H9 (cell line): ENCODE measurements at regions not wholly inside any gene's neighbourhood (a gene's known extent, or its start where the extent isn't known, plus 50 kb on each side); places are given as distances from the start of the nearest gene placed in this dataset.

ENCODE experiments used
- DNase-seq: peaks from one replicate; pipeline ENCODE4 v3.0.0-alpha.2; 2017
- H2AFZ ChIP-seq: one replicate; pipeline ENCODE4 v1.6.1; 2013; ENCODE audit warnings: mild to moderate bottlenecking, low read length, control low read depth, moderate library complexity
- H2AK5ac ChIP-seq: 2 replicates; pipeline ENCODE4 v1.6.1; 2013; ENCODE audit warnings: low read length, control low read depth, mixed read lengths; ENCODE audit not compliant: insufficient read length
- H2BK120ac ChIP-seq: one replicate; pipeline ENCODE4 v1.6.1; 2013; ENCODE audit warnings: low read depth, mild to moderate bottlenecking, low read length, control low read depth, inconsistent platforms; ENCODE audit not compliant: poor library complexity, severe bottlenecking
- H2BK12ac ChIP-seq: 2 replicates; pipeline ENCODE4 v1.6.1; 2013; ENCODE audit warnings: low read length, control low read depth, mixed read lengths, low read depth; ENCODE audit not compliant: insufficient read length
- H2BK15ac ChIP-seq: 2 replicates; pipeline ENCODE4 v1.6.1; 2013; ENCODE audit warnings: low read depth, low read length, control low read depth
- H2BK20ac ChIP-seq: one replicate; pipeline ENCODE4 v1.6.1; 2013; ENCODE audit warnings: low read depth, mild to moderate bottlenecking, low read length, control low read depth, inconsistent platforms; ENCODE audit not compliant: poor library complexity, severe bottlenecking
- H2BK5ac ChIP-seq: 2 replicates; pipeline ENCODE4 v1.6.1; 2013; ENCODE audit warnings: low read length, control low read depth, mixed read lengths; ENCODE audit not compliant: insufficient read length
- H3K14ac ChIP-seq: 2 replicates; pipeline ENCODE4 v1.6.1; 2013; ENCODE audit warnings: low read length, control low read depth; ENCODE audit not compliant: insufficient read depth
- H3K18ac ChIP-seq: 2 replicates; pipeline ENCODE4 v1.6.1; 2013; ENCODE audit warnings: low read depth, mild to moderate bottlenecking, mixed read lengths, low read length, control low read depth; ENCODE audit not compliant: insufficient read length
- H3K23ac ChIP-seq: 2 replicates; pipeline ENCODE4 v1.6.1; 2013; ENCODE audit warnings: low read length, control low read depth, mixed read lengths, low read depth; ENCODE audit not compliant: insufficient read length
- H3K23me2 ChIP-seq: 2 replicates; pipeline ENCODE4 v1.6.1; 2013; ENCODE audit warnings: low read depth, mild to moderate bottlenecking, mixed read lengths, low read length, control low read depth; ENCODE audit not compliant: insufficient read length, poor library complexity, severe bottlenecking
- H3K27ac ChIP-seq: 2 replicates; pipeline ENCODE4 v1.5.1; 2013; ENCODE audit warnings: low read length, control low read depth, mixed read lengths, low read depth; ENCODE audit not compliant: insufficient read length
- H3K27me3 ChIP-seq: 2 replicates; pipeline ENCODE4 v1.6.1; 2013; ENCODE audit warnings: low read length, control low read depth, inconsistent platforms; ENCODE audit not compliant: insufficient read depth
- H3K4ac ChIP-seq: 2 replicates; pipeline ENCODE4 v1.6.1; 2013; ENCODE audit warnings: low read depth, mild to moderate bottlenecking, control low read depth, inconsistent platforms, low read length, moderate library complexity
- H3K4me1 ChIP-seq: 2 replicates; pipeline ENCODE4 v1.6.1; 2013; ENCODE audit warnings: low read length, control low read depth, inconsistent platforms; ENCODE audit not compliant: insufficient read depth
- H3K4me2 ChIP-seq: 2 replicates; pipeline ENCODE4 v1.6.1; 2013; ENCODE audit warnings: low read length, control low read depth, mixed read lengths; ENCODE audit not compliant: insufficient read length, insufficient read depth
- H3K56ac ChIP-seq: 2 replicates; pipeline ENCODE4 v1.6.1; 2013; ENCODE audit warnings: low read depth, mild to moderate bottlenecking, mixed read lengths, low read length, control low read depth; ENCODE audit not compliant: insufficient read length
- H3K79me1 ChIP-seq: 2 replicates; pipeline ENCODE4 v1.6.1; 2013; ENCODE audit warnings: low read depth, mild to moderate bottlenecking, moderate library complexity, low read length, control low read depth, inconsistent platforms; ENCODE audit not compliant: insufficient read depth, poor library complexity, severe bottlenecking
- H3K79me2 ChIP-seq: 2 replicates; pipeline ENCODE4 v1.6.1; 2013; ENCODE audit warnings: low read length, control low read depth, inconsistent platforms; ENCODE audit not compliant: insufficient read depth
- H3K9ac ChIP-seq: 2 replicates; pipeline ENCODE4 v1.6.1; 2013; ENCODE audit warnings: low read length, control low read depth, mixed read lengths; ENCODE audit not compliant: insufficient read length; ENCODE audit errors: extremely low read depth
- H3K9me3 ChIP-seq: one replicate; pipeline ENCODE4 v1.6.1; 2013; ENCODE audit warnings: low read depth, low read length, inconsistent platforms; ENCODE audit not compliant: control insufficient read depth
- H3T11ph ChIP-seq: one replicate; pipeline ENCODE4 v1.6.1; 2013; ENCODE audit warnings: mild to moderate bottlenecking, low read length, control low read depth, inconsistent platforms
- H4K20me1 ChIP-seq: one replicate; pipeline ENCODE4 v1.6.1; 2013; ENCODE audit not compliant: control insufficient read depth, insufficient read length, insufficient read depth
- H4K5ac ChIP-seq: 2 replicates; pipeline ENCODE4 v1.6.1; 2013; ENCODE audit warnings: low read depth, mild to moderate bottlenecking, mixed read lengths, low read length, control low read depth; ENCODE audit not compliant: insufficient read length
- H4K8ac ChIP-seq: replicated peaks from 2 replicates; pipeline ENCODE4 v1.6.1; 2013; ENCODE audit warnings: low read length, control low read depth, mixed read lengths, low read depth; ENCODE audit not compliant: insufficient read length
- H4K91ac ChIP-seq: 2 replicates; pipeline ENCODE4 v1.6.1; 2013; ENCODE audit warnings: low read depth, mild to moderate bottlenecking, moderate library complexity, mixed read lengths, low read length, control low read depth; ENCODE audit not compliant: insufficient read length
- H3K27ac Mint-ChIP-seq, 3 experiments: 2 replicates in 2 of 3; 3 replicates in 1 of 3; pipeline ENCODE4 v1.8.0; 2020 to 2021; ENCODE audit warnings: mixed read lengths in 3 of 3, mild to moderate bottlenecking in 1 of 3, moderate library complexity in 1 of 3
- H3K27me3 Mint-ChIP-seq: 2 replicates; pipeline ENCODE4 v1.8.0; 2021; ENCODE audit warnings: low read depth, mild to moderate bottlenecking, moderate library complexity, mixed read lengths
- H3K36me3 Mint-ChIP-seq, 3 experiments: 2 replicates in 2 of 3; 3 replicates in 1 of 3; pipeline ENCODE4 v1.8.0; 2020 to 2021; ENCODE audit warnings: low read depth in 3 of 3, mixed read lengths in 3 of 3; ENCODE audit not compliant: insufficient read depth in 1 of 3
- H3K4me1 Mint-ChIP-seq, 2 experiments: 2 replicates each; pipeline ENCODE4 v1.8.0; 2020; ENCODE audit warnings: mixed read lengths in 2 of 2
- H3K4me3 Mint-ChIP-seq, 2 experiments: 2 replicates in 1 of 2; 3 replicates in 1 of 2; pipeline ENCODE4 v1.8.0; 2020 to 2021; ENCODE audit warnings: mild to moderate bottlenecking in 2 of 2, mixed read lengths in 2 of 2, moderate library complexity in 1 of 2
- H3K9me3 Mint-ChIP-seq, 2 experiments: 2 replicates in 1 of 2; 3 replicates in 1 of 2; pipeline ENCODE4 v1.8.0; 2020; ENCODE audit warnings: mild to moderate bottlenecking in 2 of 2, mixed read lengths in 2 of 2, moderate library complexity in 1 of 2
- WGBS: extraction: QIAGEN DNeasy Blood & Tissue Kit; methylation state at CpG from one replicate; pipeline ENCODE4 v1.1.7; 2013; ENCODE audit warnings: missing lambda C conversion rate, low lambda C conversion rate, mixed read lengths; ENCODE audit not compliant: insufficient read length; ENCODE audit errors: extremely low coverage; 5-methylcytosine and 5-hydroxymethylcytosine counted together
- TF ChIP-seq, protein P1 (sequence below): fragments of 200-600 bp; sonication (generic); conservative IDR thresholded peaks from 3 replicates; pipeline ENCODE4 v1.8.0; 2021; ENCODE audit warnings: antibody characterized with exemption, mild to moderate bottlenecking

DNA sequence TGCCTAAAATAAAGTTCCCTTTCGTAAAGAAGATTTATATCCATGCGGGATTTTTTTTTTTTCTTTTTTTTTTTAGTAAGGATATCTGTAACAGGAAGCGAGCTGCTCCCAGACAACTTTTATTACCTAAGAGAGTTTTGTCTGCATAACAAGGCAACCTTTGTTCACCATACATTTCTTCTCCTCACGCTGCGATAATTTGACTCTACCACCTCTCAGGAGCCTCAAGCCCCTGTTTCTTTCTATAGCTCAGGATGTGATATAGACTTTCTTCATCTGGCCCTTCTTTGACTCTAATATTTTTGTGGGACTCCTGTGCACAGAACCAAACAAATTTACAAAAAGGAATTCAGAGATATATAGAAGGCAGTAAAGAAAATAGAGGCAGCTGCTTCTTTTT, 1053.7 kb upstream of the SPRY2 start:
- no peak overlapping the region for H3K14ac ChIP-seq
- H3K36me3 Mint-ChIP-seq = no peaks in the 10 kb centered on the region
- no peak overlapping the region for H4K5ac ChIP-seq
- no peak overlapping the region for H3K4me2 ChIP-seq
- no peak overlapping the region for H3K4me3 Mint-ChIP-seq
- H3K4ac ChIP-seq = no peak overlapping the region
- no peak overlapping the region for H3K9ac ChIP-seq
- H3T11ph ChIP-seq = no peak overlapping the region
- H3K27ac Mint-ChIP-seq = peak overlapping the region in 1 of 3 experiments; percentile 27; a peak in 1 of 7 replicates
- DNase-seq = no peak
- H3K79me1 ChIP-seq = no peaks in the 10 kb centered on the region
- no peaks in the 10 kb centered on the region for H3K23me2 ChIP-seq
- H3K9me3 ChIP-seq = no peaks in the 10 kb centered on the region
- no peak overlapping the region for H3K18ac ChIP-seq
- no peak overlapping the region for H4K91ac ChIP-seq
- WGBS = no CpG with 5 or more reads among the region's 5 CpGs
- TF ChIP-seq, protein P1, sequence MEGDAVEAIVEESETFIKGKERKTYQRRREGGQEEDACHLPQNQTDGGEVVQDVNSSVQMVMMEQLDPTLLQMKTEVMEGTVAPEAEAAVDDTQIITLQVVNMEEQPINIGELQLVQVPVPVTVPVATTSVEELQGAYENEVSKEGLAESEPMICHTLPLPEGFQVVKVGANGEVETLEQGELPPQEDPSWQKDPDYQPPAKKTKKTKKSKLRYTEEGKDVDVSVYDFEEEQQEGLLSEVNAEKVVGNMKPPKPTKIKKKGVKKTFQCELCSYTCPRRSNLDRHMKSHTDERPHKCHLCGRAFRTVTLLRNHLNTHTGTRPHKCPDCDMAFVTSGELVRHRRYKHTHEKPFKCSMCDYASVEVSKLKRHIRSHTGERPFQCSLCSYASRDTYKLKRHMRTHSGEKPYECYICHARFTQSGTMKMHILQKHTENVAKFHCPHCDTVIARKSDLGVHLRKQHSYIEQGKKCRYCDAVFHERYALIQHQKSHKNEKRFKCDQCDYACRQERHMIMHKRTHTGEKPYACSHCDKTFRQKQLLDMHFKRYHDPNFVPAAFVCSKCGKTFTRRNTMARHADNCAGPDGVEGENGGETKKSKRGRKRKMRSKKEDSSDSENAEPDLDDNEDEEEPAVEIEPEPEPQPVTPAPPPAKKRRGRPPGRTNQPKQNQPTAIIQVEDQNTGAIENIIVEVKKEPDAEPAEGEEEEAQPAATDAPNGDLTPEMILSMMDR = no peak
- no peaks in the 10 kb centered on the region for H4K20me1 ChIP-seq
- no peak overlapping the region for H2BK12ac ChIP-seq
- H3K56ac ChIP-seq = no peak overlapping the region
- H4K8ac ChIP-seq = no peak overlapping the region
- H3K27me3 ChIP-seq = no peaks in the 10 kb centered on the region
- H3K9me3 Mint-ChIP-seq = no peaks in the 10 kb centered on the region; a peak in 2 of 5 replicates
- H2BK20ac ChIP-seq = no peak overlapping the region
- H2AFZ ChIP-seq = no peak overlapping the region
- H3K79me2 ChIP-seq = no peaks in the 10 kb centered on the region
- no peak overlapping the region for H2BK120ac ChIP-seq
- no peak overlapping the region for H2AK5ac ChIP-seq
- peaks cover 3% of the 10 kb centered on the region; the same call in 1 of the 2 replicates for H3K4me1 ChIP-seq
- no peak overlapping the region for H2BK15ac ChIP-seq
- H2BK5ac ChIP-seq = no peak overlapping the region
- H3K4me1 Mint-ChIP-seq = peaks cover 33 to 35% of the 10 kb centered on the region in 2 experiments
- H3K27ac ChIP-seq = no peak overlapping the region
- H3K27me3 Mint-ChIP-seq = no peaks in the 10 kb centered on the region
- H3K23ac ChIP-seq = no peak overlapping the region
